NCI-H1930 (cell line): ENCODE measurements at regions not wholly inside any gene's neighbourhood (a gene's known extent, or its start where the extent isn't known, plus 50 kb on each side); places are given as distances from the start of the nearest gene placed in this dataset.

Experiments used
- DNase-seq, 2 experiments: peaks; one replicate each; lab custom pipeline; 2025; lab: John Stamatoyannopoulos, UW

GRCh38 chr9:14962193-14962882 is 52.1 kb upstream of the FREM1 start:
- DNase-seq, result no peak

- DNase-seq, result no peak
Observed at GRCh38 chr9:14961372-14962068, 51.3 kb upstream of the FREM1 start.

GRCh38 chr9:14960881-14961280 is 50.7 kb upstream of the FREM1 start:
- no peak for DNase-seq
